K562 (cell line): ENCODE measurements at regions not wholly inside any gene's neighbourhood (a gene's known extent, or its start where the extent isn't known, plus 50 kb on each side); places are given as distances from the start of the nearest gene placed in this dataset.

ENCODE experiments used
- ATAC-seq: fragments of 200-7000 bp; cut with Tn5 transposase; 3 replicates; pipeline ENCODE4 v1.9.1; 2020; ENCODE audit warnings: moderate library complexity
- BruUV-seq: library from RNA; stranded (reverse); fragments of 400-500 nt; replicated peaks from 2 replicates; lab custom pipeline; 2021; lab: Mats Ljungman, UMichigan
- CTCF ChIA-PET: fragments of 300-600 bp; formaldehyde crosslinking; extraction: SDS; loops from one replicate; lab custom pipeline; 2021; ENCODE audit warnings: low intra/inter-chr PET ratio; lab: Yijun Ruan, JAX
- POLR2A ChIA-PET: fragments of 300-600, 350-650 bp; sonication (Branson Sonifier 250); formaldehyde crosslinking; extraction: SDS; loops from one replicate; lab custom pipeline; 2021; ENCODE audit warnings: antibody characterized with exemption, inconsistent platforms; lab: Yijun Ruan, JAX
- DNase-seq, 4 experiments: peaks; one replicate each; pipeline versions ENCODE4 v3.0.0 to v3.0.0-alpha.2; 2011 to 2018; ENCODE audit warnings: low spot score in 3 of 4, mixed read lengths in 3 of 4; ENCODE audit errors: extremely low read depth in 1 of 4
- FAIRE-seq: peaks from 2 replicates; lab custom pipeline; 2011; peaks lifted over from hg19 to GRCh38; lab: Jason Lieb, UNC
- H2AFZ ChIP-seq: 2 replicates; pipeline ENCODE4 v1.6.0; 2011; ENCODE audit warnings: low read depth, low read length, control low read depth, inconsistent platforms
- H3K27ac ChIP-seq: fragments of 200-600 bp; 3 replicates; pipeline ENCODE4 v1.8.0; 2011; ENCODE audit warnings: low read depth, mild to moderate bottlenecking, control low read depth, inconsistent platforms, low read length, moderate library complexity, mixed read lengths; ENCODE audit errors: extremely low read depth
- H3K27me3 ChIP-seq, 2 experiments: fragments of 300-600 bp in 1 of 2; 2 replicates in 1 of 2; 3 replicates in 1 of 2; pipeline versions ENCODE4 v1.6.0 to v1.8.0; 2011; ENCODE audit warnings: inconsistent platforms in 2 of 2, low read length in 2 of 2, mild to moderate bottlenecking in 1 of 2, mixed read lengths in 1 of 2, moderate library complexity in 1 of 2; ENCODE audit not compliant: control insufficient read depth in 2 of 2, insufficient read depth in 2 of 2
- H3K36me3 ChIP-seq: fragments of 300-600 bp; 3 replicates; pipeline ENCODE4 v1.8.0; 2011; ENCODE audit warnings: mild to moderate bottlenecking, low read length, inconsistent platforms; ENCODE audit not compliant: control insufficient read depth, insufficient read depth
- H3K4me1 ChIP-seq, 2 experiments: fragments of 200-600 bp in 1 of 2; replicated peaks in 1 of 2; 2 replicates in 1 of 2; 3 replicates in 1 of 2; pipeline versions ENCODE4 v1.5.1 to v1.8.0; 2011; ENCODE audit warnings: inconsistent platforms in 2 of 2, low read length in 2 of 2, mild to moderate bottlenecking in 1 of 2, mixed read lengths in 1 of 2, moderate library complexity in 1 of 2; ENCODE audit not compliant: control insufficient read depth in 2 of 2, insufficient read depth in 2 of 2
- H3K4me2 ChIP-seq: 2 replicates; pipeline ENCODE4 v1.6.1; 2011; ENCODE audit warnings: low read length, control low read depth, inconsistent platforms, mixed read lengths; ENCODE audit not compliant: insufficient read depth
- H3K4me3 ChIP-seq: fragments of 200-600 bp; sonication (generic), shearing (Covaris generic); 2 replicates; pipeline ENCODE4 v1.5.1; 2016; ENCODE audit warnings: control low read depth, inconsistent platforms
- H3K79me2 ChIP-seq: fragments of 200-600 bp; 3 replicates; pipeline ENCODE4 v1.8.0; 2011; ENCODE audit warnings: low read length, inconsistent platforms; ENCODE audit not compliant: control insufficient read depth, insufficient read depth
- H3K9ac ChIP-seq, 2 experiments: 2 replicates each; pipeline versions ENCODE4 v1.6.0 to v1.6.1; 2011; ENCODE audit warnings: low read depth in 2 of 2, low read length in 2 of 2, control low read depth in 1 of 2, inconsistent platforms in 1 of 2, mild to moderate bottlenecking in 1 of 2, mixed read lengths in 1 of 2; ENCODE audit not compliant: insufficient read depth in 1 of 2
- H3K9me1 ChIP-seq: one replicate; pipeline ENCODE4 v1.6.0; 2011; ENCODE audit warnings: inconsistent platforms, mild to moderate bottlenecking, low read length, moderate library complexity; ENCODE audit not compliant: control insufficient read depth, insufficient read depth
- H3K9me3 ChIP-seq: replicated peaks from 2 replicates; pipeline ENCODE4 v1.5.1; 2011; ENCODE audit warnings: low read depth, low read length, inconsistent platforms; ENCODE audit not compliant: control insufficient read depth, insufficient read depth
- H4K20me1 ChIP-seq: replicated peaks from 2 replicates; pipeline ENCODE4 v1.6.1; 2011; ENCODE audit warnings: low read length, inconsistent platforms, mixed read lengths; ENCODE audit not compliant: control insufficient read depth, insufficient read depth
- HDAC8 ChIP-seq: fragments of 450-650 bp; IDR thresholded peaks from 2 replicates; pipeline ENCODE4 v1.6.1; 2016; ENCODE audit warnings: mild to moderate bottlenecking, missing genetic modification characterization, moderate library complexity, missing compliant biosample characterization
- HMG20B ChIP-seq: fragments of 250-450 bp; sonication (Bioruptor Pico); IDR thresholded peaks from 2 replicates; pipeline ENCODE4 v1.5.0; 2021; ENCODE audit warnings: mild to moderate bottlenecking
- MCM7 ChIP-seq, 2 experiments: fragments of 450-650 bp; IDR thresholded peaks; 2 replicates each; pipeline ENCODE4 v1.6.1; 2016 to 2018
- RAD21 ChIP-seq, 2 experiments: fragments of 250-450 bp in 1 of 2; fragments of 450-650 bp in 1 of 2; sonication (Bioruptor Pico) in 1 of 2; formaldehyde crosslinking in 1 of 2; IDR thresholded peaks in 1 of 2; conservative IDR thresholded peaks in 1 of 2; 2 replicates each; pipeline versions ENCODE4 v1.4.0 to v1.8.0; 2020 to 2022; ENCODE audit warnings: mild to moderate bottlenecking in 2 of 2, moderate library complexity in 1 of 2
- SNAPC5 ChIP-seq: fragments of 250-450 bp; sonication (Bioruptor Pico); IDR thresholded peaks from 2 replicates; pipeline ENCODE4 v1.8.0; 2021; ENCODE audit warnings: moderate library complexity, mild to moderate bottlenecking, inconsistent platforms
- ZBTB12 ChIP-seq: fragments of 250-450 bp; sonication (Bioruptor Pico); IDR thresholded peaks from 2 replicates; pipeline ENCODE4 v1.4.0; 2020
- ZNF324 ChIP-seq: fragments of 250-450 bp; sonication (Bioruptor Pico); IDR thresholded peaks from 2 replicates; pipeline ENCODE4 v1.4.0; 2020; ENCODE audit warnings: mild to moderate bottlenecking
- ZNF347 ChIP-seq: fragments of 450-650 bp; formaldehyde crosslinking; IDR thresholded peaks from 2 replicates; pipeline ENCODE4 v1.4.0; 2020; ENCODE audit warnings: low read depth, mild to moderate bottlenecking, moderate library complexity
- WGBS: fragments of 100-300 bp; shearing (Covaris generic); methylation state at CpG from one replicate; pipeline ENCODE4 v1.1.6; 2016; ENCODE audit warnings: low coverage, mixed read lengths; ENCODE audit not compliant: insufficient coverage; ENCODE audit errors: missing lambda C conversion rate; 5-methylcytosine and 5-hydroxymethylcytosine counted together
- in situ Hi-C: fragments of 300-500 bp; cut with MboI; formaldehyde crosslinking; loops from 4 replicates; pipeline ENCODE4 v1.15.0; 2018; ENCODE audit warnings: inconsistent platforms, mixed read lengths
- intact Hi-C: fragments of 100-400 bp; cut with micrococcal nuclease; formaldehyde crosslinking; loops from 2 replicates; pipeline ENCODE4 v1.14.2; 2022
- TF ChIP-seq, protein P1 (sequence below), 2 experiments: fragments of 450-650 bp; IDR thresholded peaks; 2 replicates each; pipeline ENCODE4 v1.6.1; 2016

DNA sequence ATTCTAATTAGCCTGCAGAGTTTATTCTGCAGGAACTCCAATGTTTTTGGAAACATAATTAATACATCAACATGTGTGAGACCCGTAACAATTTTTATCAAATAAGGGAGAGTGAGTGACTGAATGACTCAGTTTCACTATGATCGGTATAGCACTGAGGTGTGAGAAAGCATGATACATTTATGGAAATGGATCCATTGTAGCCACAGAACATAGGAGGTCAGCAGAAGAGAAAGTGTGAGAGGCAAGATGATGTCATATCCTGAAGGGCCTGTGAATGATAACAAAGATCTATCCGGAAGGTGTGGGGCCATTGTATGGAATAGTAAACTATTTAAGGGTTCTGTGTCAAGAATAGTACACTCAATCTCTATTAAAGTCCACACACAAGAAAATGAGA lies 1406.1 kb upstream of the TENM4 start:
- in situ Hi-C loops: no loop called here
- H2AFZ ChIP-seq: no peak overlapping the region
- CTCF ChIA-PET: no interaction called here

More for the DNA sequence above, 1406.1 kb upstream of the TENM4 start:
- BruUV-seq: no TSS peak
- intact Hi-C loops: no loop called here
- H3K4me2 ChIP-seq: no peak overlapping the region
- no peak overlapping the region for H3K27ac ChIP-seq
- H3K27me3 ChIP-seq: no peaks in the 10 kb centered on the region
- FAIRE-seq (no peak), ATAC-seq (no peak), DNase-seq (no peak)
- H3K36me3 ChIP-seq: no peaks in the 10 kb centered on the region
- H3K4me3 ChIP-seq: no peak overlapping the region
- H3K79me2 ChIP-seq: no peaks in the 10 kb centered on the region
- no peaks in the 10 kb centered on the region for H4K20me1 ChIP-seq
- no peaks in the 10 kb centered on the region for H3K9me1 ChIP-seq
- 0% methylated on average over 3 of the region's 3 CpGs for WGBS
- H3K9ac ChIP-seq: no peak overlapping the region
- TF ChIP-seq MCM7 (IDR thresholded peaks at IDR 0.05): no peak
- no peak for TF ChIP-seq RAD21 (CRISPR knock-in tag; conservative IDR thresholded peaks at IDR 0.05 in 1 of 2, IDR thresholded peaks at IDR 0.05 in 1 of 2)
- TF ChIP-seq, protein P1, sequence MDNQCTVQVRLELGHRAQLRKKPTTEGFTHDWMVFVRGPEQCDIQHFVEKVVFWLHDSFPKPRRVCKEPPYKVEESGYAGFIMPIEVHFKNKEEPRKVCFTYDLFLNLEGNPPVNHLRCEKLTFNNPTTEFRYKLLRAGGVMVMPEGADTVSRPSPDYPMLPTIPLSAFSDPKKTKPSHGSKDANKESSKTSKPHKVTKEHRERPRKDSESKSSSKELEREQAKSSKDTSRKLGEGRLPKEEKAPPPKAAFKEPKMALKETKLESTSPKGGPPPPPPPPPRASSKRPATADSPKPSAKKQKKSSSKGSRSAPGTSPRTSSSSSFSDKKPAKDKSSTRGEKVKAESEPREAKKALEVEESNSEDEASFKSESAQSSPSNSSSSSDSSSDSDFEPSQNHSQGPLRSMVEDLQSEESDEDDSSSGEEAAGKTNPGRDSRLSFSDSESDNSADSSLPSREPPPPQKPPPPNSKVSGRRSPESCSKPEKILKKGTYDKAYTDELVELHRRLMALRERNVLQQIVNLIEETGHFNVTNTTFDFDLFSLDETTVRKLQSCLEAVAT (IDR thresholded peaks at IDR 0.05): no peak
- TF ChIP-seq ZNF324 (CRISPR knock-in tag): no peak
- TF ChIP-seq SNAPC5 (CRISPR knock-in tag): no peak
- TF ChIP-seq ZNF347: no peak
- TF ChIP-seq HMG20B (CRISPR knock-in tag): no peak
- no peak for TF ChIP-seq ZBTB12
- no peak for TF ChIP-seq HDAC8 (tag)
- TF ChIP-seq, all 486 proteins: peak for 0
- no peaks in the 10 kb centered on the region for H3K4me1 ChIP-seq
- H3K9me3 ChIP-seq: no peaks in the 10 kb centered on the region
- POLR2A ChIA-PET: no interaction called here
